ENCODE measurements at regions not wholly inside any gene's neighbourhood (a gene's known extent, or its start where the extent isn't known, plus 50 kb on each side); places are given as distances from the start of the nearest gene placed in this dataset.
A peak's percentile ranks its signal among the peaks of the same experiment; 100 is the strongest.
"Not testable (repeated sequence)": the region's sequence is repeated elsewhere in the genome, so short reads cannot be mapped to it uniquely, and the experiment has no call there.

- no peak for DNase-seq
These were observed 338.6 kb upstream of the PCSK5 start for GRCh38 chr9:75551861-75552260.

- no peak for DNase-seq
These were observed 337.5 kb upstream of the PCSK5 start for GRCh38 chr9:75552941-75553340.

GRCh38 chr9:75566813-75567212 is 323.7 kb upstream of the PCSK5 start:
- not testable (repeated sequence) for DNase-seq

GRCh38 chr9:75570538-75570937 is 319.9 kb upstream of the PCSK5 start:
- DNase-seq = no peak

GRCh38 chr9:75574569-75574968 is 315.9 kb upstream of the PCSK5 start:
- DNase-seq = no peak

- no peak for DNase-seq
These were observed 307.6 kb upstream of the PCSK5 start for GRCh38 chr9:75582870-75583269.

GRCh38 chr9:75588808-75589207 is 301.7 kb upstream of the PCSK5 start:
- DNase-seq = no peak

GRCh38 chr9:75589497-75589896 is 301.0 kb upstream of the PCSK5 start:
- DNase-seq = no peak

GRCh38 chr9:75591972-75592371 is 298.5 kb upstream of the PCSK5 start:
- DNase-seq = no peak

- DNase-seq = no peak
These were observed 297.9 kb upstream of the PCSK5 start for GRCh38 chr9:75592586-75592985.

- no peak for DNase-seq
These were observed 296.6 kb upstream of the PCSK5 start for GRCh38 chr9:75593920-75594319.

- no peak for DNase-seq
These were observed 291.3 kb upstream of the PCSK5 start for GRCh38 chr9:75599126-75599525.

GRCh38 chr9:75601280-75601679 is 289.2 kb upstream of the PCSK5 start:
- no peak for DNase-seq

GRCh38 chr9:75602060-75602459 is 288.4 kb upstream of the PCSK5 start:
- no peak for DNase-seq

- DNase-seq = no peak
These were observed 285.8 kb upstream of the PCSK5 start for GRCh38 chr9:75604661-75605060.

- no peak for DNase-seq
These were observed 283.0 kb upstream of the PCSK5 start for GRCh38 chr9:75607521-75607920.

GRCh38 chr9:75609401-75609800 is 281.1 kb upstream of the PCSK5 start:
- DNase-seq = no peak

GRCh38 chr9:75610246-75610645 is 280.2 kb upstream of the PCSK5 start:
- DNase-seq = no peak

GRCh38 chr9:75612205-75612604 is 278.3 kb upstream of the PCSK5 start:
- DNase-seq = no peak

- no peak for DNase-seq
These were observed 277.7 kb upstream of the PCSK5 start for GRCh38 chr9:75612754-75613153.

- peak; percentile 85 for DNase-seq
These were observed 275.2 kb upstream of the PCSK5 start for GRCh38 chr9:75615284-75615683.

GRCh38 chr9:75616052-75616451 is 274.4 kb upstream of the PCSK5 start:
- no peak for DNase-seq

GRCh38 chr9:75616841-75617566 is 273.5 kb upstream of the PCSK5 start:
- DNase-seq = no peak

GRCh38 chr9:75623462-75623861 is 267.0 kb upstream of the PCSK5 start:
- DNase-seq = no peak

GRCh38 chr9:75624998-75625397 is 265.5 kb upstream of the PCSK5 start:
- no peak for DNase-seq

Data from NCI-H2171 treated with DMSO at 0.1 percent for 48 hours (cell line).